Endothelial cell of umbilical vein (primary cell): ENCODE measurements at regions not wholly inside any gene's neighbourhood (a gene's known extent, or its start where the extent isn't known, plus 50 kb on each side); places are given as distances from the start of the nearest gene placed in this dataset.

Source experiments
- EZH2 ChIP-seq: IDR thresholded peaks from 2 replicates; pipeline ENCODE4 v1.6.1; 2012; ENCODE audit warnings: borderline replicate concordance, low read depth, mild to moderate bottlenecking, moderate library complexity, low read length, inconsistent platforms; ENCODE audit not compliant: severe bottlenecking
- JUN ChIP-seq: IDR thresholded peaks from 2 replicates; pipeline ENCODE4 v1.6.1; 2011; ENCODE audit warnings: borderline replicate concordance, low read depth; ENCODE audit not compliant: insufficient read length, insufficient read depth
- MYC ChIP-seq: IDR thresholded peaks from one replicate; pipeline ENCODE4 v1.6.1; 2011; ENCODE audit warnings: mild to moderate bottlenecking, low read depth, low read length
- POLR2A ChIP-seq: IDR thresholded peaks from 2 replicates; pipeline ENCODE4 v1.6.1; 2012; ENCODE audit warnings: low read depth, mild to moderate bottlenecking, control low read depth, low read length
- POLR2AphosphoS5 ChIP-seq: IDR thresholded peaks from 2 replicates; pipeline ENCODE4 v1.6.1; 2012; ENCODE audit warnings: low read depth, mild to moderate bottlenecking, control low read depth, low read length, moderate library complexity; ENCODE audit not compliant: insufficient read depth
- TF ChIP-seq, protein P1 (sequence below), 2 donors: IDR thresholded peaks; 1 replicate in 1 of 2; 2 replicates in 1 of 2; pipeline ENCODE4 v1.5.1; 2011; ENCODE audit warnings: low read length in 2 of 2, mild to moderate bottlenecking in 2 of 2, moderate library complexity in 2 of 2, control low read depth in 1 of 2, inconsistent platforms in 1 of 2, low read depth in 1 of 2; ENCODE audit not compliant: insufficient read depth in 1 of 2; ENCODE audit errors: extremely low read depth in 1 of 2
- TF ChIP-seq, protein P2 (sequence below): IDR thresholded peaks from 2 replicates; pipeline ENCODE4 v1.6.1; 2011; ENCODE audit not compliant: insufficient read depth, insufficient read length

- TF ChIP-seq, protein P1, sequence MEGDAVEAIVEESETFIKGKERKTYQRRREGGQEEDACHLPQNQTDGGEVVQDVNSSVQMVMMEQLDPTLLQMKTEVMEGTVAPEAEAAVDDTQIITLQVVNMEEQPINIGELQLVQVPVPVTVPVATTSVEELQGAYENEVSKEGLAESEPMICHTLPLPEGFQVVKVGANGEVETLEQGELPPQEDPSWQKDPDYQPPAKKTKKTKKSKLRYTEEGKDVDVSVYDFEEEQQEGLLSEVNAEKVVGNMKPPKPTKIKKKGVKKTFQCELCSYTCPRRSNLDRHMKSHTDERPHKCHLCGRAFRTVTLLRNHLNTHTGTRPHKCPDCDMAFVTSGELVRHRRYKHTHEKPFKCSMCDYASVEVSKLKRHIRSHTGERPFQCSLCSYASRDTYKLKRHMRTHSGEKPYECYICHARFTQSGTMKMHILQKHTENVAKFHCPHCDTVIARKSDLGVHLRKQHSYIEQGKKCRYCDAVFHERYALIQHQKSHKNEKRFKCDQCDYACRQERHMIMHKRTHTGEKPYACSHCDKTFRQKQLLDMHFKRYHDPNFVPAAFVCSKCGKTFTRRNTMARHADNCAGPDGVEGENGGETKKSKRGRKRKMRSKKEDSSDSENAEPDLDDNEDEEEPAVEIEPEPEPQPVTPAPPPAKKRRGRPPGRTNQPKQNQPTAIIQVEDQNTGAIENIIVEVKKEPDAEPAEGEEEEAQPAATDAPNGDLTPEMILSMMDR (IDR thresholded peaks at IDR 0.05; ENCODE audit: extremely low read depth in 1 of 2, insufficient read depth in 1 of 2, low read depth in 1 of 2, low read length in 2 of 2), result no peak
- no peak for TF ChIP-seq POLR2A
- no peak for TF ChIP-seq EZH2
- TF ChIP-seq POLR2AphosphoS5, result no peak
- TF ChIP-seq, protein P2, sequence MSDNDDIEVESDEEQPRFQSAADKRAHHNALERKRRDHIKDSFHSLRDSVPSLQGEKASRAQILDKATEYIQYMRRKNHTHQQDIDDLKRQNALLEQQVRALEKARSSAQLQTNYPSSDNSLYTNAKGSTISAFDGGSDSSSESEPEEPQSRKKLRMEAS, result no peak
- TF ChIP-seq JUN, result no peak
- no peak for TF ChIP-seq MYC
Measured at GRCh38 chr7:142364551-142364950, 106.7 kb upstream of the PRSS58 start.
